ENCODE measurements at regions not wholly inside any gene's neighbourhood (a gene's known extent, or its start where the extent isn't known, plus 50 kb on each side); places are given as distances from the start of the nearest gene placed in this dataset.

DNA sequence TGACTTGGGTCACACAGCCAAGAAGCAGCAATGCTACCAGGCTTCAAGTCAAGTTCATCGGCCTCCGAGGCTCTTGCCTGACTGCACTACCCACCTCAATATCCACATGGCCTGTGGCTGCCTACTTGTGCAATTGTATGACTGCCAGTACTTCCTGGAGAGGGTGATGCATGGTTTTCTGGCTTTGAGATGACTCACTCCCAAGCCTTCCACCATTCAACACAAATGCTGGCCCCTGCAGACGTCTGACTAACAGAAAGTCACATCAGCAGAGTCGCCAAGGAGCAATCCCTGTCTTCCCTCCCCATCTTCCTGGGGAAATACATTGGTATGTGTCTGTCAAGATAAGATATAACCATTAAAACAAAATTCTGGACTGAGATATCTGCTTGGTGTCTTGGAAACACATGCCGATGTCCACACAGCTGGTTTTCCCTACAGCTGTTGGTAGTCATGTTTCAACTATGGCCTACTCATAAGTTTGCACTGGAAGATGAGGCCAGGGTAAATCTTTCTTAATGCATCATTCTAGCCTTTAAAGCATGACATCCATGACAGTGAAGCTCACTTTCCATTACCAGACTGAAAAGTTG is 79.6 kb upstream of the SPATA12 start:
- DNase-seq (ENCODE audit: low spot score in 2 of 2): no peak
- Histone ChIP-seq H3K4me3 (no peak overlapping the region), H3K36me3 (no peaks in the 10 kb centered on the region), H3K27me3 (no peaks in the 10 kb centered on the region), H3K9me3 (no peaks in the 10 kb centered on the region), H3K4me1 (peaks cover 15% of the 10 kb centered on the region), H3K27ac (no peak overlapping the region)
- TF ChIP-seq POLR2A (IDR thresholded peaks at IDR 0.05): no peak
- peak in 1 of 3 donors; percentile 18 for TF ChIP-seq POLR2AphosphoS5 (IDR thresholded peaks at IDR 0.05)
- 38% methylated on average over 5 of the region's 5 CpGs for WGBS

DNA sequence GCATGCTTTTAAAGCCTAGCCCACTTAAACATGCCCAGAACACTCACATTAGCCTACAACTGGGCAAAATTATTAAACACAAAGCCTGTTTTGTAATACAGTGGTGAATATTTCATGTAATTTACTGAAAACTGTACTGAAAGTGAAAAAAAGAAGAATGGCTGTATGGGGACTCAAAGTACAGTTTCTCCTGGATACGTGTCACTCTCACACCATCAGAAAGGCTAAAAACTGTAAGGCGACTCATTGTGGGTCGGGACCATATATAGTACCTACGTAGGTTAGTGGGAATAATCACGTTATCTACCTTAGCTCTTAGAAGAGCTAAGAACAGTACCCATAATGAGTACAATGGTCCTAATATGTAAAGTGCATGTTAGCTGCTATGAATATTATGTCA is 80.2 kb upstream of the SPATA12 start:
- peaks cover 8% of the 10 kb centered on the region for H3K4me1 ChIP-seq
- TF ChIP-seq EP300 (IDR thresholded peaks at IDR 0.05): no peak
- no peak for TF ChIP-seq POLR2A (IDR thresholded peaks at IDR 0.05)
- no peak for TF ChIP-seq CTCF (IDR thresholded peaks at IDR 0.05)
- TF ChIP-seq POLR2AphosphoS5 (IDR thresholded peaks at IDR 0.05): no peak
- no peaks in the 10 kb centered on the region for H3K9me3 ChIP-seq
- no peaks in the 10 kb centered on the region for H3K27me3 ChIP-seq
- no peak for DNase-seq (ENCODE audit: low spot score in 2 of 2)
- 96% methylated on average over 5 of the region's 5 CpGs for WGBS
- H3K27ac ChIP-seq: no peak overlapping the region
- H3K4me3 ChIP-seq: no peak overlapping the region
- no peaks in the 10 kb centered on the region for H3K36me3 ChIP-seq

- Histone ChIP-seq H3K4me3 (no peak overlapping the region), H3K9me3 (no peaks in the 10 kb centered on the region), H3K36me3 (no peaks in the 10 kb centered on the region), H3K27ac (no peak overlapping the region), H3K4me1 (peaks cover 8% of the 10 kb centered on the region), H3K27me3 (no peaks in the 10 kb centered on the region)
- WGBS: 95% methylated on average over 6 of the region's 6 CpGs
- no peak for TF ChIP-seq CTCF (IDR thresholded peaks at IDR 0.05)
- TF ChIP-seq POLR2AphosphoS5 (IDR thresholded peaks at IDR 0.05): no peak
- no peak for TF ChIP-seq EP300 (IDR thresholded peaks at IDR 0.05)
- TF ChIP-seq POLR2A (IDR thresholded peaks at IDR 0.05): no peak
- no peak for DNase-seq (ENCODE audit: low spot score in 2 of 2)
Measured at GRCh38 chr3:56979791-56980190, 80.7 kb upstream of the SPATA12 start.

GRCh38 chr3:56977561-56977889 is 82.9 kb upstream of the SPATA12 start:
- H3K27ac ChIP-seq: peak overlapping the region; percentile 22
- no peak for TF ChIP-seq POLR2A (IDR thresholded peaks at IDR 0.05)
- TF ChIP-seq POLR2AphosphoS5 (IDR thresholded peaks at IDR 0.05): no peak
- TF ChIP-seq EP300 (IDR thresholded peaks at IDR 0.05): no peak
- no peak for TF ChIP-seq CTCF (IDR thresholded peaks at IDR 0.05)
- H3K27me3 ChIP-seq: no peaks in the 10 kb centered on the region
- 94% methylated on average over 1 of the region's 1 CpG for WGBS
- no peaks in the 10 kb centered on the region for H3K9me3 ChIP-seq
- H3K4me1 ChIP-seq: peaks cover 4% of the 10 kb centered on the region
- DNase-seq (ENCODE audit: low spot score in 2 of 2): no peak
- no peak overlapping the region for H3K4me3 ChIP-seq
- no peaks in the 10 kb centered on the region for H3K36me3 ChIP-seq

- Histone ChIP-seq H3K27ac (peak overlapping the region; percentile 22), H3K27me3 (no peaks in the 10 kb centered on the region), H3K4me1 (peaks cover 4% of the 10 kb centered on the region), H3K36me3 (no peaks in the 10 kb centered on the region), H3K4me3 (no peak overlapping the region), H3K9me3 (no peaks in the 10 kb centered on the region)
- TF ChIP-seq CTCF (IDR thresholded peaks at IDR 0.05) (no peak), POLR2A (IDR thresholded peaks at IDR 0.05) (no peak), EP300 (IDR thresholded peaks at IDR 0.05) (no peak), POLR2AphosphoS5 (IDR thresholded peaks at IDR 0.05) (no peak)
- DNase-seq (ENCODE audit: low spot score in 2 of 2): no peak
- WGBS: 66% methylated on average over 9 of the region's 9 CpGs
Measured at GRCh38 chr3:56976651-56977560, 83.6 kb upstream of the SPATA12 start.

Measured in suprapubic skin (tissue), 4 donors.